ENCODE measurements at regions not wholly inside any gene's neighbourhood (a gene's known extent, or its start where the extent isn't known, plus 50 kb on each side); places are given as distances from the start of the nearest gene placed in this dataset.

DNA sequence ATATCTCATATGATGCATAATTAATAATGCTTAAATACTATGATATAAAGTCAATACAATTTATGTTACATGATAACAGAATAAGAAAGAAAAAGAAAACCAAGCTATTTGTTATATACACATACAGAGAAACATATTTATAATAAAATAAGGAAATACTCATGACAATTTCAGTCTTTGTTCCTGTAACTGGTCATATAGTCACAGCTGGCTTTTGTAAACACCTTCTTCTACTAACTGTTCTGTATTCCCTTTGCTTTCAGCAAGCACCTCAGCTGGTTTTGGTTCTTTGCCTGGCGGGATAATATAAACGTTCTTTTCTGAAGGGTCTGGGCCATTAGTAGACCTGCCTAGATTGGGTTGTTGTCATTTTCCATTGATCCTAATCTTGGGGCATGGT lies 158.5 kb downstream of the COPS8 start:
- DNase-seq (ENCODE audit: low read depth in 2 of 2), result no peak

DNA sequence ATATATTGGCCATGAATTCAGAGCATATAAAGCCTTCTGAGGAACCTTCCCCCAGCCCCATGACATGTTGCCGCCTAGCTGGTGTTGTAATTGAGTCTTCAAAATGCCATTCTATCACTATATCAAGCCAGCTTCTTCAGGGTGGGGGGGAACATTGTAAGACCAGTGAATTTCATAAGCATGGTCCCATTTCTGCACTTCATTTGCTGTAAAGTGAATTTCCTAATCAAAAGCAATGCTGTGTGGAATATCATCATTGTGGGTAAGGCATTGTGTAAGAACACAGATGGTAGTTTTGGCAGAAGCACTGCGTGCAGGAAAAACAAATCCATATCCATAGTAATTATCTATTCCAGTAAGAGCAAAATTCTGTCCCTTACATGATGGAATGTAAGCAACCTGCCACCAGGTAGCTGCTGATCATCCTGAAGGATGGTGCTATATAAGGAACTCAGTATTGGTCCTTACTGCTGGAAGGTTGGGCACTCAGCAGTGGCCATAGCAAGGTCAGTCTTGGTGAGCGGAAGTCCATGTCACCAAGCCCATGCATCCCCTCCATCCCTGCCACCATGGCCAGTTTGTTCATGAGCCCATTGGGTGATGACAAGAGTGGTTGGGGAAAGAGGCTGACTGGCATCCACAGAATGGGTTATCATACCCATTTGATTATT lies 159.4 kb downstream of the COPS8 start:
- DNase-seq (ENCODE audit: low read depth in 2 of 2), result no peak

DNA sequence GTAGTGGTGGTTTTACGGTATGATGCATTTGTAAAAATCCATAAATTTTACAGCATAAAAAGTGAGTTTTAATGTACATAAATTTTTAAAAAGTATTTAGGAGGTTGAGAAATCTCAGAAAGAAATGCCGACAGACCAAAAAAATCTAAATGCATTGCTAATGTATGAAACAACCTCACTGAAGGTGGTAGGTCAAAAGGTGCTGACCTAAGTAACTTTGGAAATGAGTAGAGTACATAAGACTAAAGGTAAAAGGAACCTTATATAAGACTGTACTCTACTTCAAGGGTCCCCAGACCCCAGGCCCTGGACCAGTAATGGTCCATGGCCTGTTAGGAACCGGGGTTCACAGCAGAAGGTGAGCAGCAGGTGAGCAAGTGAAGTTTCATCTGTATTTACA lies 163.4 kb downstream of the COL6A3 start:
- no peak for DNase-seq (ENCODE audit: low read depth in 2 of 2)

DNA sequence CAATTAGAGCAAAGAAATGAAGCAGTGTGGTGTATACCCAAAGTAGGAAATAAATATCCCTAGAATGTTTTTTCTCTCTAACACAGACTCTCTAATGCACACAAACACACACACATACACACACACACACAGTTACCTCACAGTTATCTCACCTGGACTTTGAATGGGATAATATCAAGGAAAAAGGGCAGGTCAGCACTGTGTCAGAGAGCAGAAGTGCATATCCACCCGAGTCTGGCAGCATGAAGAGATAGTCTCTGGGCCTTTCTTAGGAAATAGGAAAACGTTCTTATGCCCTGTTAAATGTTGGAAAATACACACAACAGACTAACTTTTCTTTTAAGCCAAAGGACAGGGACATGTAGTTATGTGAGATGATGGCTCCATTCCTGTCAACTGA lies 162.0 kb downstream of the COL6A3 start:
- no peak for DNase-seq (ENCODE audit: low read depth in 2 of 2)

DNA sequence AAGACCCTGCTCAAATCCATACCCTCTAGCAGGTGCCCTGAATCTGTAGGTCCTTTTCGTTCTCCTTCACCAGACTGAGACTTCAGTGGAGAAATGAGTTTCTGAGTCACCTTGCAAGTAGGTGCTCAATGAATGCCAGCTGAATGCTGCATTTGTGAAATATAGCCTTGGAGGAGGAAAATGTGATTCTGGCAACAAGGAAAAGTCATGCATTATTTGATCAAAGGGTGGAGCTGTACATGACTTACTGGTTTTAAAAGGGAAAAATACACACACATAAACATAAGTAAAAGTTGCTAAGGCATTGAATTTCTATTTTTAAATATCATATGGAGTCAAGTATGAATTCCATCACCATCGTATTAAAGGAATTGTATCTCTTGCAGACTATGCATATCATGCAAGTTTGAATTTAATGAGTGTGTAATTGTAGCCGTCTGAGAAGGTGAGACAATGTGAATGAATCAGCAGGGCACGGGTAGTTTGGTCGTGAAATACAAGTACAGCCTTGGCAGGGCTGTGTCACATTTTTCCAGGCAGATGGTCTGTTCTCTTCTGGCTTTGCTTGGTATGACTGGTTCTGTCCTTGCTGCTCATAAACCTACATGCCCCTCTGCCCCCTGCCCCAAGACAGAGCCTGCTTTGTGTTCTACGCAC lies 160.8 kb downstream of the COL6A3 start:
- no peak for DNase-seq (ENCODE audit: low read depth in 2 of 2)

DNA sequence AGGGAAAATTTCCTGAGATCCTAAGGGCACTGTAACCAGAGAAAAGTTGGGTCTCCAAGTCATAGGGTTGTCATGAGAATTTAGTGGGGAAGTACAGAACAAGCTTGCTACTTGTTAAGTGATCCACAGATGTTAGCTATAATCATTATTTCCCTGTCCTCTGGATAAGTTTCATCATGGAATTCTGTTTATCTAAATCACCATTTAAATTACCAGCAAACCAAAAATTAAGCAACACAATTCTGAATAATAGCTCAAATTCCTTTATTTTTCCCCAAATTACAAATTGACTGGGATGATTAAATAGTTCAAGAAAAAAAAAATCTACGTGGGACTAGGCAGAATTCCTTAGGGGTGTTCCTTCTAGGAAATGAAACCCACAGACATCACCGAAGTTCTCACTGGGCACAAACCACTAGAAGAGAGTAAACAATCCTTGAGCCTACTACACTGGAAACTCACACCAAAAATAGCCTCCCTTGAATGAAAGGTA lies 159.5 kb downstream of the COL6A3 start:
- no peak for DNase-seq (ENCODE audit: low read depth in 2 of 2)

DNA sequence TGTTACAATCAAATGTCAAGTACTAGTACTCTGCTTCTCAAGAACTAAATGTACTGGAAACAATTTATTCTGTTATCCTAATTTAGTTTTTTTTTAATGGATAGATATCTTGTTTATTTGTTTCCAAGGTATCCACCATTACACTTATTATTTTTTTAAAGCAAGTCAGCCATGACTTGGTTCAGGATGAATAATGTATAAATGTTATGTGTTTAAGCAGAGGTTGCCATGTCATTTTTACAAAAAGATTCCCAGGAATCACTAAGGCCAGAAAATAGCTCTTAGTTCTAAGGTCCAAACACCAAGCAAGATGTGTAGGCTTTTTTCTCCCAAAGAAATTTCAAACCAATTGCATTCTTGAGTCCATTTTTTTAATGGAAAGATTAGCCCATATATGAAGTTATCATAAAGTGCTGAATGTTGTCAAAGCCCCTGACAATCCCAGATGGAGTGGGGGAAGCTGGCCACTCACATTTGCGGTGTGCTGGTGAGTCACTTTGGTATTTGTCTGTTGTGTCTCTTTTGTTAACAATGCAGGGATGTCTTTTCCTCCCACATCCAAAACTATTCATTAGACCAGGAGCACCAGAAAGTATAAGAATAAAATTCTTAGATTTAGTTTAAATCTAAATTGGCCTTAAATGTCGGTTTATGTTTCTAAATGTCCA lies 158.9 kb downstream of the COL6A3 start:
- DNase-seq (ENCODE audit: low read depth in 2 of 2), result no peak

DNA sequence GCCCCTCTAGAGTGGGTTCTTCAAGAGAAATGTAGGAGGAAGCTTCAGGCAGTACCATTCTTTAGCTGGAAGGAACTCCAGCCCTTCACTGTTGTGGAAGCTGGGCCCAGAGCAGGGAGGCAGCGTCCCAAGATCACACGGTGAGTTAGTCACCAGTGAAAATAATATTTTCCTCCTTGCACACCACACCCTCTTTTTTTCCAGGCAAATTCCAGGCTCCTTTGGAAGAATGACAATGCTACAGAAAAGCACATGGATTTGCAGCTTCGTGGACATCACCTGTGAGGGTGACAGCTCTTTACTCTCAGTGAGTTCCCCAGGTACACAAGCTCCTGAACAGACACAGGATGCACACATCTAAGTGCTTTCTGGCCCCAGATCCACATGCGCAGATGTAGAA lies 157.1 kb downstream of the COL6A3 start:
- no peak for DNase-seq (ENCODE audit: low read depth in 2 of 2)

DNA sequence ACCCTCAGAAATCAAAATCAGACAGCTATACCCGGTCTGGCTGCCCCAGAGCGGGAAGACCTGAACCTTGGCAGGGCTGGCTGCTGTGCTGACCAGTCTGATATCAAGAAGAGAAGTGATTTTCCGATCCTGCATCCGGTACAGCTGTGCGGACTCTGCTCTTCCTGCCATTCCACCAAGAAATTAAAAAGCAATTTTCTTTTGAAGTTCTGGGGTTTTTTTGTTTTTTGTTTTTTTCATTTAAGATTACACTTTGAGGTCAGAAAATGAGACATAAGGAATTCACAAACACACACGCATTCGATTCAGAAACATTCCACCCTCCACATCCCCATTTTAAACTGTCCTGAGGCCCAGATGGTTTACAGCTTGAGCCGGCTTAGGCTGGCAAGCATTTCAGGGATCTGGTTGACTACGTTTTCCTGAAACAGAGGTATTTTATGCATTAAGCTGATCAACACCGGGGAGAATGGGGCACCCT lies 156.5 kb downstream of the COL6A3 start:
- DNase-seq (ENCODE audit: low read depth in 2 of 2), result no peak

DNA sequence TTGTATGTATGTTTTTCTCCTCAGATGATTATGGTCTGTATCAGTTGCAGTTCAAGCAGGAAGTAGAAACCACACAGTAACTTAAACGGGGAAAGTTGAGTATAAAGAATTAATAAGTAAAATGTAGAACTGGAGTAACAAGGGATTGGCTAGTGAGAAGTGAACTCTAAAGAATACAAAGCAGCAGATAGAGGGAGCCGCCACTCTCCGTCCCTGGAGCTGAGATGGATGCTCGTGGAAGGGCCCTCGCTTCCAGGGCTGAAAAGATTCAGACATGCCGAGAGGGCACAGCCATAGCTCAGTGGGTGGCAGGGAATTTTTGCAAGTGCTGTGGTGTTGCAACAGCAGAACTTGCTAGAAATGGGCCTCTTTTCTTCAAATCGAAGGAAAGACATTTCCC lies 155.8 kb downstream of the COL6A3 start:
- DNase-seq (ENCODE audit: low read depth in 2 of 2), result no peak

DNA sequence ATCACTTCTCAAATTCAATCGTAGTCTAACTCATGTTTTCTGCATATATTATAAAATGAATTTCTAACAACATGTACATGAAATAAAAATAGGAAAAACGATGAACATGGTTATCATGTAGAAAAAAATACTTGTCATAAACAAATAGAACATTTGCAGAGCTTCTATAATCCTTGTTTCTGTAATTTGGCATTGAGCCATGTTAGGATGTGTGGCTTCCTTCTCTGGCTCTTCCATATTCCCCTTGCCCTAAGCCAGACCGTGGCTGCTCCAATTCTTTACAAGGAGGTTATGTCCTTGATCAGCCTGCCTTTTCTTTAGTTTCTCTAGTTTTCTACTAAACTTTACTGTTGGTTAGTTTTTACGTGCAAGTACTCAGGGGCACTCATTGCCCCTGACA lies 155.3 kb downstream of the COL6A3 start:
- DNase-seq (ENCODE audit: low read depth in 2 of 2), result no peak

DNA sequence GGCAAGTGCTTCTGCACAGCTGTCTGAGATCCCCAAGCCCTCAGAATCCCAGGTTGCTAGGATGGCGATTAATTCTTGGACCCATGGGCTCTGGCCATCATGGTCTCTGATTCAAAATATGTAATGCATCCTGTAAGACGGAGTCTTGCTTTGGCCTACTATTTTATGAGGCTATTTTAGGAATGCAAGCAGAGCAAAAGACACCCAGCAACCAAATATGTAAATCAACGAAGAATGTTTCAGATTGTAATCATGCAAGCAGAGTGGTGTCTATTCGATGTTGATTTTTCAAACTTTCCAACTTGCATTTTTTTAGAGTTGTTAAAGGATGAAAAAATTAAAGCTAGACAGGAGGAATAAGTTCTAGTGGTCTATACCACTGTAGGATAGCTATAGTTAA lies 154.8 kb downstream of the COL6A3 start:
- no peak for DNase-seq (ENCODE audit: low read depth in 2 of 2)

DNA sequence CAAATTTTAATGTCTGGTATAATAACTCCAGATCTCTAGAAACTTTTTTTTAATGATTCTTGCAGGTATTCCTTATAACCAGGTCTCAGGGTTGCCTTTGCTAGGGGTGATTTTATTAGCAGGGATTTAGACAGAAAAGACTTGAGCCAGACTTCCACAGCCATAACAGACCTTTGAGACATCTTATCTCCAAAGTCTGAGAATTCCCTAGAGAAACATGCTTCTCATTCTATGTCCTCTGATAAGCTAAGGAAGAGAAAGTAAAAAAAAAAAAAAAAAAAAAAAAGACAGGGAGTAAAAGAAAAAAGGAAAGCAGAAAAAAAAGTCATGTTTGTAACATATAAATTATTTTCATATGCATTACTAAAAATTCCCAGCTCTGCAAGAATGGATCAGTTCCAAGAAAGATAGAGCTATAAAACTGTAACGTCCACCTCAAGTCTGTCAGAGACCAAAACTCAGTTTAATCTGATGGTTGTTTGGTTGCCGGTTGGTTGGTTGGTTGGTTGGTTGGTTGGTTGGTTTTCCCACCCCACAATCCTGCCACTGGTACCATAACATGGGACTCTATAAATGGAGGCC lies 153.8 kb downstream of the COL6A3 start:
- no peak for DNase-seq (ENCODE audit: low read depth in 2 of 2)

DNA sequence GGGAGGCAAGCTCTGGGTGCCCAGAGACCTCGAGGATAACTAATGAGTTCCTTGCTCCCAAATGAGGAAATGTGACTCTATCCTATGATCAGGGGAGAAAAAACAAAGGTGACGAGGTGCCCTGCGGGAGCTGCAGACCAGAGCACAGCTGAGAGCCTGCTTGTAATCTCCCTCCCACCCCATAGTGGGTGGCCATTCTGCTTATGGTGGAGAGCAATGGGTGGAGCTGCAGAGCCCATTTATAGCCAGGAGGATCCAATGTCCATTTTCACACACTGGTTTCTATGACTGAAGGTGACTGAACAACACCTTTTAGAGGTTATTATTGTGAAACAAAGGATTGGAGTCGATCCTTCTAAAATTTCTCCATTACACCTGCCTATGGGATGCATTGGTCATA lies 153.3 kb downstream of the COL6A3 start:
- DNase-seq (ENCODE audit: low read depth in 2 of 2), result no peak

DNA sequence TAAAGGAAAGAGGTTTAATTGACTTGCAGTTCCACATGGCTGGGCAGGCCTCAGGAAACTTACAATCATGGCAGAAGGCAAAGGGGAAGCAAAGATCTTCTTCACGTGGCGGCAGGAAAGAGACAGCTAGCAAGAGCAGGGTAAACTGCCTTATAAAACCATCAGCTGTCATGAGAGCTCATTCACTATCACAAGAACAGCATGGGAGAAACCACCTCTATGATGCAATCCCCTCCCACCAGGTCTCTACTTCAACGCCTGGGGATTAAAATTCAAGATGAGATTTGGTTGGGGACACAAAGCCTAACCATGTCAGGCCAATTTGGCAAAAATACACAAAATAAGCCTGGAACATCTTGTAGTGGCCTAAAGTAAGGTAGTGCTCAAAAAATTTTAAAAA lies 152.6 kb downstream of the COL6A3 start:
- no peak for DNase-seq (ENCODE audit: low read depth in 2 of 2)

DNA sequence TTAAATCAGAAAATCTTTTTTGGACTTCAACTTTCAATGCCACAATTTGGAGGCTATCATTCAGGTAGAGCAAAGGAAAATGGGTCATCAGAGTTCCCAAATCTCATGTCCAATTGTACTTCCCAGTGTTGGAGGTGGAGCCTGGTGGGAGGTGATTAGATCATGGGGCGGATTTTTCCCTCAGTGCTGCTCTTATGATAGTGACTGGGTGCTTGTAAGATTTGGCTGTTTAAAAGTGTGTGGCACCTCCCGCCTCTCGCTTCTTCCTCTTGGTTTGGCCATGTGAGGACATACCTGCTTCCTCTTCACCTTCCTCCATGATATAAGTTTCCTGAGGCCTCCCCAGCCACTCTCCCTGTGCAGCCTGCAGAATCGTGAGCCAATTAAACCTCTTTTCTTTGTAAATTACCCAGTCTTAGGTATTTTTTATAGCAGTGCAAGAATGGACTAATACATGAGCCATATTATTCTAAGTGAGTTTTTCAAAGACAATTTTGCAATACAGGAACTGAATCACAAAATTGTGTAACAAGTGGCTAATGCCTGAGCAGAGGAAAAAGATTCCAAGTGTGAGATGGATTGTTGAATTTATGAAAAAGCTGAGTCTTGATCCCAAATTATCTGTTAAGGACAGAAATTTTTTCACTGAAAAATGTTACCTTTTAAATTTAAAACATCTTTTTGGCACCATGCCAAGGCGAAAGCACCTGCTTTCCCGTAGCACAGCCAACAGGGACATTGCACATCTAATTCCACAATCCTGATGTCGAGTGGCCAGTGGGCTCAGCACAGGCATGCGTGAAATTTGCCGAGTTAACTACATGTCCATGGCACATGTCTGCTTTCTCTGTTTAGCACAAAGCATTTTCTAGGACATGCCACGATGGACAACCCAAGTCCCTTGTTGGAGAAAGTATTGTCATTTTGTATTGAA lies 150.9 kb downstream of the COL6A3 start:
- no peak for DNase-seq (ENCODE audit: low read depth in 2 of 2)

DNA sequence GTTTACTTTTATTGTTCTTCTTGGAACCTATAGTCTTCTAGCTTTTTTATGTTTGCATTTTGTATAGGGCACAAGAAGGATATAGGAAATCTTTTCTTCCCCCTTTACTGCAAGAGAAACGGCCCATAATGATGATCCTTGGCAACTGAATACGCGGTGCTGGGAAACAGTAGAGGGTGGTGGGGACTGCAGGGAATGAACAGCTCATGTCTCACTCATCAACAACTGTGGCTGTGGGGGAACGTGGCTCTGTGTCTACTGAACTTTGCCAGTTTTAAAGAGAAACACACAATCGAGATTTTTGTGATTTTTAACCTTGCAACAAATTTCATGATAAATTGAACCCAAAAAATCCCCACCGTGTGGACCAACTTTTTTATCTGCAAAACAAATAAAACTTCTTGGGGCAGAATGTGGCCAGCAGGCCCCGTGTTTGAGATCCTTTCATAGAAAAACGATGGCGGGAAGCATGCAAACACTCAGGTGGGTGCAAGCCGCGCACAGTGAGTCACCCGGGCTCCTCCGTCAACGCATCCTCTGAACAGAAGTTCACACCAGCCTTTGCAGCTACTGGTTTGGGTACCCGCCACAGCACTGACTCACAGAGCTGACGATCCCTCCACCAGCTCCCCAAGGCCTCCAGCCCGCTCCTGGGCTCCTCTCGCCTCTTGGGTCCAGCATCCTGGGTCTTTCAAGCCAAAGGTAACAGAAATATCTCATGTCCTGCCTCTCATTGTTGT lies 149.3 kb downstream of the COL6A3 start:
- DNase-seq (ENCODE audit: low read depth in 2 of 2), result no peak

DNA sequence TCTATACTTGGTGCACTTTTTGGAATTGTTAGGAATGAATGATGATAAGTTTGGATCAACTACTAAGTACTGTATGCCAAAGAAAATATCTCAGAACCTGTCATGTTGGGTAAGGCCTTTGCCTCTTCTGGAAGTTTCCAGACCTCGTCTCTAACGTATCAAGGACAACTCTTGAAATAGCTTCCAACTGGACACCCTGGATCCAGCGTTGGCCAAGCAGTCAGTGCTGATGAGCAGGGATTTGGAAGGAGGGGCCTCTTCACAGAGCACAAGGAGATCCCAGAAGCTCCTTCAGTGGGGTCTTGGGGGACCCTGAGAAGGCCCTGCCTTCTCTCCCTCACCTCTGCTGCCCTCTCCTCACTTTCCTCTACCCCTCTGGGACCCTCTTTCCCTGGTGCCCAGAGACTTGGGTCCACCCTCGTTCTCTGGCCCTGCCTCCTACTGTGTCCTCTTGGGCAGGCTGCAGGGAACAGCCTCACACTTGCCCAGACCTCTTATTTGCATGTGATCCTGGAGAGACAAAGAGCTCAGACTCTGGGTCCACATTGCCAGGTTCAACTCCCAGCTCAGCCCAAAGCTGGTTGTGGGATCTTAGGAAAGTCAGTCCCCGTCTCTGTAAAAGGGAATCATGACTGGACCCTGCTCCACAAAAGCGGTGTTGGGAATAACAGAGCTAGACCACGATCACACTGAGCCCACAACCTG lies 145.8 kb downstream of the COL6A3 start:
- no peak for DNase-seq (ENCODE audit: low read depth in 2 of 2)

DNA sequence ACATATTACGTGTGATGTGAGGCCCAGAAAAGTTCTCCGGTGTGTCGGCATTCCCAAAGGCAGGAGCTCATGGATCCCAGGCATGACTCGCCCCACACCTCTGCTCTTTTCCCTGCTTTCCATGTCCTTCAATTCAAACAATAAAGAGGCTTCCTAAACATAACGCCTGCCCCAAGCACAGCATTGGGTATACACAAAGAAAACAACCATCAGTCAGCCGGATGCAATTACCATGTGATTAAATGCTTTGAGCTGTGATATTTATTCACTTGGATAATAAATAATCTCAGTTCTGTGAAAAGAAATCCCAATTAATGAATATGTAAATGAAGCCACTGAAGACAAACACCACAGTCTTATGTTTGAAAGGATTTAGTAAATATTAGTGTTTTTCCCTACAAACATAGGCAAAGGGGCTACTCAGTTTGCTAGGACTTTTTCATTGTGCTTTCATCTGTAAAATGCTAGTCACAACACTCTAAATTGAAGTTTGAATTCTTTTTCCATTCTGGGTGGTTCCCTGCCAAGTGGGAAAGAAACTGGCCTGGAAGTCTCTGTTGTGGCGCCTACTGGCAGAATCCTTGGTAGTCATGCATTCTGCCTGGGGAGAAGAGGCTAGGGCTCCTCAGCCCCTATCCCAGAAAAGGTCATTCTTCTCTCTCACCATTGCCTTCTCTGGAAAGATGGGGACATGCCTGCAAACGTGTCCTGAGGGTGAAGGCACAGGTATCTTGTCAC lies 144.7 kb downstream of the COL6A3 start:
- DNase-seq (ENCODE audit: low read depth in 2 of 2), result no peak

Data from stimulated activated CD8-positive, alpha-beta memory T cell treated with anti-CD3 and anti-CD28 coated beads, Interleukin-15, amount 100 ng/mL, for 4 hours (primary cell).